ENCODE measurements at regions not wholly inside any gene's neighbourhood (a gene's known extent, or its start where the extent isn't known, plus 50 kb on each side); places are given as distances from the start of the nearest gene placed in this dataset.

DNA sequence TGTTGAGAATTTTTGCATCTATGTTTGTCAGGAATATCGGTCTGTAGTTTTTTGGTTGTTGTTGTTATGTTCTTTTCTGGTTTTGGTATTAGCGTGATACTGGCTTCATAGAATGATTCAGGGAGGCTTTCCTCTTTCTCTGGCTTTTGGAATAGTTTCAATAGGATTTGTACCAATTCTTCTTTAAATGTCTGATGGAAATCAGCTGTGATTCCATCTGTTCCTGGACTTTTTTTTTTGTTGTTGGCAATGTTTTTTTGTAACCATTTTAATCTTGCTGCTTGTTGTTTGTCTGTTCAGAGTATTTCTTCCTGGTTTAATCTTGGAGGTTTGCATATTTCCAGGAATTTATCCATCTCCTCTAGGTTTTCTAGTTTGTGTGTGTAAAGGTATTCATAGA is 81.5 kb upstream of the GK2 start:
- Histone ChIP-seq H2AK5ac (ENCODE audit: low read depth, low read length) (no peak overlapping the region), H3K23ac (ENCODE audit: low read depth, low read length) (no peak overlapping the region), H4K91ac (ENCODE audit: insufficient read depth, low read depth, low read length) (no peak overlapping the region), H3K4me1 (ENCODE audit: control insufficient read depth, insufficient read depth, low read length) (no peaks in the 10 kb centered on the region), H3K4me2 (ENCODE audit: low read depth, low read length) (no peak overlapping the region), H3K79me1 (ENCODE audit: low read depth in 1 of 2, low read length in 2 of 2) (no peaks in the 10 kb centered on the region), H3K9me3 (ENCODE audit: control insufficient read depth, insufficient read depth, low read length) (no peaks in the 10 kb centered on the region), H4K5ac (ENCODE audit: low read depth, low read length) (no peak overlapping the region), H3K18ac (ENCODE audit: low read depth, low read length) (no peak overlapping the region), H3K9ac (ENCODE audit: low read depth, low read length) (no peak overlapping the region), H2BK120ac (ENCODE audit: low read depth, low read length) (no peak overlapping the region), H2BK5ac (ENCODE audit: low read depth, low read length, poor library complexity, severe bottlenecking) (no peak overlapping the region), H3K56ac (ENCODE audit: extremely low read depth, insufficient read depth, low read length) (no peak overlapping the region), H2AFZ (replicated peaks; ENCODE audit: low read length, poor library complexity) (no peak overlapping the region), H2AK9ac (replicated peaks; ENCODE audit: low read depth, low read length, poor library complexity) (no peak overlapping the region), H2BK20ac (ENCODE audit: low read depth, low read length) (no peak overlapping the region), H4K8ac (ENCODE audit: low read depth in 2 of 2, low read length in 2 of 2) (no peak overlapping the region), H3K4ac (ENCODE audit: low read depth, low read length) (no peak overlapping the region), H3K4me3 (ENCODE audit: insufficient read depth, low read depth, low read length) (no peak overlapping the region), H2BK15ac (ENCODE audit: low read depth, low read length) (no peak overlapping the region), H3K9me1 (ENCODE audit: insufficient read depth, low read length) (no peaks in the 10 kb centered on the region), H3K27me3 (ENCODE audit: control insufficient read depth, insufficient read depth, low read length) (no peaks in the 10 kb centered on the region), H3K36me3 (ENCODE audit: control insufficient read depth, insufficient read depth, low read length) (no peaks in the 10 kb centered on the region), H3K27ac (ENCODE audit: insufficient read depth, low read length) (no peak overlapping the region), H3K14ac (replicated peaks; ENCODE audit: low read depth, low read length) (no peak overlapping the region), H4K20me1 (ENCODE audit: insufficient read depth, low read length) (no peaks in the 10 kb centered on the region)
- WGBS, 2 experiments (ENCODE audit: extremely low coverage in 2 of 2, insufficient read length in 1 of 2), result 86% methylated on average over 1 of the region's 2 CpGs; no CpG with 5 or more reads in 1 of the 2 experiments
- POLR2A ChIA-PET (ENCODE audit: unreplicated experiment), result no interaction called here
- DNase-seq, result no peak
- no peak for ATAC-seq (ENCODE audit: low read depth)
- dilution Hi-C loops (cut with HindIII; ENCODE audit: low sequenced_read_pairs, unreplicated experiment), result no loop called here
- BruUV-seq (replicated peaks), result no TSS peak
- in situ Hi-C loops (cut with MboI; ENCODE audit: low sequenced_read_pairs), result no loop called here
- CTCF ChIA-PET, result interaction anchor here (0.7 kb wide), 1 partner anchor 91 kb away, joined by 3 read pairs; no protein-coding TSS in a partner anchor
- intact Hi-C loops (cut with micrococcal nuclease), result no loop called here
- TF ChIP-seq, protein P1, sequence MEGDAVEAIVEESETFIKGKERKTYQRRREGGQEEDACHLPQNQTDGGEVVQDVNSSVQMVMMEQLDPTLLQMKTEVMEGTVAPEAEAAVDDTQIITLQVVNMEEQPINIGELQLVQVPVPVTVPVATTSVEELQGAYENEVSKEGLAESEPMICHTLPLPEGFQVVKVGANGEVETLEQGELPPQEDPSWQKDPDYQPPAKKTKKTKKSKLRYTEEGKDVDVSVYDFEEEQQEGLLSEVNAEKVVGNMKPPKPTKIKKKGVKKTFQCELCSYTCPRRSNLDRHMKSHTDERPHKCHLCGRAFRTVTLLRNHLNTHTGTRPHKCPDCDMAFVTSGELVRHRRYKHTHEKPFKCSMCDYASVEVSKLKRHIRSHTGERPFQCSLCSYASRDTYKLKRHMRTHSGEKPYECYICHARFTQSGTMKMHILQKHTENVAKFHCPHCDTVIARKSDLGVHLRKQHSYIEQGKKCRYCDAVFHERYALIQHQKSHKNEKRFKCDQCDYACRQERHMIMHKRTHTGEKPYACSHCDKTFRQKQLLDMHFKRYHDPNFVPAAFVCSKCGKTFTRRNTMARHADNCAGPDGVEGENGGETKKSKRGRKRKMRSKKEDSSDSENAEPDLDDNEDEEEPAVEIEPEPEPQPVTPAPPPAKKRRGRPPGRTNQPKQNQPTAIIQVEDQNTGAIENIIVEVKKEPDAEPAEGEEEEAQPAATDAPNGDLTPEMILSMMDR (conservative IDR thresholded peaks at IDR 0.05; ENCODE audit: low read depth, low read length), result no peak
- TF ChIP-seq, protein P2, sequence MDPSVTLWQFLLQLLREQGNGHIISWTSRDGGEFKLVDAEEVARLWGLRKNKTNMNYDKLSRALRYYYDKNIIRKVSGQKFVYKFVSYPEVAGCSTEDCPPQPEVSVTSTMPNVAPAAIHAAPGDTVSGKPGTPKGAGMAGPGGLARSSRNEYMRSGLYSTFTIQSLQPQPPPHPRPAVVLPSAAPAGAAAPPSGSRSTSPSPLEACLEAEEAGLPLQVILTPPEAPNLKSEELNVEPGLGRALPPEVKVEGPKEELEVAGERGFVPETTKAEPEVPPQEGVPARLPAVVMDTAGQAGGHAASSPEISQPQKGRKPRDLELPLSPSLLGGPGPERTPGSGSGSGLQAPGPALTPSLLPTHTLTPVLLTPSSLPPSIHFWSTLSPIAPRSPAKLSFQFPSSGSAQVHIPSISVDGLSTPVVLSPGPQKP (IDR thresholded peaks at IDR 0.05; ENCODE audit: borderline replicate concordance, low read depth, low read length), result no peak
- no peak for TF ChIP-seq FOS (IDR thresholded peaks at IDR 0.05; ENCODE audit: low read depth, low read length)
- no peak for TF ChIP-seq SMC3 (IDR thresholded peaks at IDR 0.05; ENCODE audit: low read depth, low read length)

Data from IMR-90 (cell line).